Fibroblast of lung (primary cell): ENCODE measurements at regions not wholly inside any gene's neighbourhood (a gene's known extent, or its start where the extent isn't known, plus 50 kb on each side); places are given as distances from the start of the nearest gene placed in this dataset.
"Not testable (repeated sequence)": the region's sequence is repeated elsewhere in the genome, so short reads cannot be mapped to it uniquely, and the experiment has no call there.

Source experiments
- DNase-seq, 2 donors: peaks; one replicate each; pipeline versions ENCODE4 v3.0.0 to v3.0.0-alpha.2; 2010; ENCODE audit warnings: low read depth in 2 of 2
- H2AFZ ChIP-seq: 2 replicates; pipeline ENCODE4 v1.5.1; 2012; ENCODE audit warnings: low read length, control low read depth, inconsistent platforms
- H3K27ac ChIP-seq: 2 replicates; pipeline ENCODE4 v1.5.1; 2011; ENCODE audit warnings: low read length, control low read depth; ENCODE audit not compliant: insufficient read depth
- H3K27me3 ChIP-seq: 2 replicates; pipeline ENCODE4 v1.5.1; 2011; ENCODE audit warnings: mild to moderate bottlenecking, low read length; ENCODE audit not compliant: control insufficient read depth, insufficient read depth
- H3K36me3 ChIP-seq: 2 replicates; pipeline ENCODE4 v1.5.1; 2011; ENCODE audit warnings: low read length; ENCODE audit not compliant: control insufficient read depth, insufficient read depth
- H3K4me1 ChIP-seq: 2 replicates; pipeline ENCODE4 v1.5.1; 2011; ENCODE audit warnings: low read length; ENCODE audit not compliant: control insufficient read depth, insufficient read depth; ENCODE audit errors: extremely low read depth
- H3K4me2 ChIP-seq: 2 replicates; pipeline ENCODE4 v1.5.1; 2011; ENCODE audit warnings: low read length, control low read depth; ENCODE audit not compliant: insufficient read depth; ENCODE audit errors: extremely low read depth
- H3K4me3 ChIP-seq, 4 experiments: fragments of 200-600 bp in 1 of 4; sonication (generic) in 1 of 4; replicated peaks in 1 of 4; 2 replicates each; pipeline ENCODE4 v1.5.1; 2011 to 2016; ENCODE audit warnings: low read length in 4 of 4, low read depth in 3 of 4, mild to moderate bottlenecking in 3 of 4, control low read depth in 2 of 4, inconsistent platforms in 1 of 4, mixed read lengths in 1 of 4; ENCODE audit not compliant: insufficient read depth in 1 of 4; ENCODE audit errors: control extremely low read depth in 1 of 4
- H3K79me2 ChIP-seq: 2 replicates; pipeline ENCODE4 v1.5.1; 2012; ENCODE audit warnings: mild to moderate bottlenecking, low read length, inconsistent platforms; ENCODE audit not compliant: control insufficient read depth, insufficient read depth
- H3K9ac ChIP-seq: 2 replicates; pipeline ENCODE4 v1.5.1; 2011; ENCODE audit warnings: mild to moderate bottlenecking, low read length, control low read depth; ENCODE audit not compliant: insufficient read depth
- H3K9me3 ChIP-seq: 2 replicates; pipeline ENCODE4 v1.5.1; 2012; ENCODE audit warnings: low read depth, low read length; ENCODE audit not compliant: control insufficient read depth, insufficient read depth
- H4K20me1 ChIP-seq: 2 replicates; pipeline ENCODE4 v1.5.1; 2011; ENCODE audit warnings: low read length; ENCODE audit not compliant: control insufficient read depth, insufficient read depth; ENCODE audit errors: extremely low read depth

DNA sequence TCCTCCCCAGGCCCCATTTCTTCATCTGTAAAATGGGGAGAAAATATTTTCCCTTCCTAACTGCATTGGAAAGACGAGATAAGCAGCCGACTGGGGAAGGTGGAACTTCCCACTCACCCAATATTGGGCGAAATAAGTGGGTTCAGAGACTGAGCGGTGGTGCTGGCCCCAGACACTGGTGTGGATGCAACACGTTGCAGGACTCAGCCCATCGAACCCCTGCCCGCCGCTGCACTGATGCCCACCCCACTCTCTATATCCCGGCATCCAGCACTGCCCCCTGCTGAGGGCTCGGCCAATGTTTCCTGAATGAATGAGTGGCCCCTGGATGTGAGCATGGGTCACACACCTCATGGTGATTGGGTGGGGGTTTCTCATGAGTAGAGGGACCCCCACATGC lies 194.4 kb upstream of the ZNG1E start:
- not testable (repeated sequence) for H3K27me3 ChIP-seq, H3K4me2 ChIP-seq, DNase-seq, H3K4me1 ChIP-seq, H4K20me1 ChIP-seq, H3K36me3 ChIP-seq, H3K9ac ChIP-seq, H3K27ac ChIP-seq, H3K79me2 ChIP-seq, H3K4me3 ChIP-seq, H3K9me3 ChIP-seq, H2AFZ ChIP-seq

DNA sequence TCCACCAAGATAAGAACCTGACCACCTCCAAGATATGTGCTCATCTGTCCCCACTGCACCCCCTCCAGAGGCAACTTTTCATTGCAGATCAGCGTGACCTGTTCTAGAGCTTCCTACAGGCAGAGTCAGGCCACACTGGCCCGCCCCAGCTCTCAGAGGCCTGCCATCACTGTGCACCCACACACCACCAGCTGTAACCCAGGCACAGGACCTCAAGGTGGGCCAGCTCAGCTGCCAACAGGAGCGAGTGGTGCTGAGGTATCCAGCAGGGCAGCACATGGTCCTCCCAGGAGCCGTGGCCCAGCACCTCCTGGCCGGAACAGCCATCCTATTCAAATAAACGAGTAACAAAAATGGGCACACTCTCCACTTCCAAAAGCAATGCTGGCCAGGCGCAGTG lies 189.9 kb upstream of the FOXD4L5 start:
- H3K27ac ChIP-seq, H3K4me1 ChIP-seq, H3K27me3 ChIP-seq, H4K20me1 ChIP-seq, H2AFZ ChIP-seq, H3K9me3 ChIP-seq, H3K4me3 ChIP-seq, H3K4me2 ChIP-seq, DNase-seq, H3K9ac ChIP-seq, H3K79me2 ChIP-seq, H3K36me3 ChIP-seq: not testable (repeated sequence)

- H3K4me2 ChIP-seq, H3K9ac ChIP-seq, H3K79me2 ChIP-seq, H4K20me1 ChIP-seq, H3K4me3 ChIP-seq, H3K27ac ChIP-seq, H2AFZ ChIP-seq, H3K36me3 ChIP-seq, H3K27me3 ChIP-seq, DNase-seq, H3K4me1 ChIP-seq, H3K9me3 ChIP-seq: not testable (repeated sequence)
Measured at GRCh38 chr9:65473059-65473822, 188.2 kb upstream of the FOXD4L5 start.

DNA sequence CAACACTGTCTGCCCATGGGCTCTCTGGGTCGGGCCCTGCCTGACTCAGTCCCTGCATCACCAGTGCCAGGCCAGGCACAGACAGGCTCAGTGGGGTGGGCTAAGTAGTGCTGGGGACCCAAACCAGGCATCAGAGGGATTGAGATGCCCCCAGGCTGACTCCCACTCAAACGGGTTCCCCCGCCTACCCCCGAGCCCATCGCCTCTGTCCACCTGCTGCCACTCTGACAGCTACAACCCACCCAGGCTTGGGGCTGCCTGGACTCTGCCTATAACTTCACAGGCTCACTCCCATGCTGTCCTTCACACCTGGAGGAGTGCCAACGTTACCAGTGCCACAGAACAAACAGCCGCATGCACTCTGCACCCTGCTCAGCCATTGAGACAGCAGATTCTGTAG lies 186.1 kb upstream of the FOXD4L5 start:
- not testable (repeated sequence) for H3K4me3 ChIP-seq, H3K36me3 ChIP-seq, H3K27ac ChIP-seq, H3K79me2 ChIP-seq, H3K4me2 ChIP-seq, H2AFZ ChIP-seq, H3K9ac ChIP-seq, DNase-seq, H3K9me3 ChIP-seq, H3K4me1 ChIP-seq, H4K20me1 ChIP-seq, H3K27me3 ChIP-seq

DNA sequence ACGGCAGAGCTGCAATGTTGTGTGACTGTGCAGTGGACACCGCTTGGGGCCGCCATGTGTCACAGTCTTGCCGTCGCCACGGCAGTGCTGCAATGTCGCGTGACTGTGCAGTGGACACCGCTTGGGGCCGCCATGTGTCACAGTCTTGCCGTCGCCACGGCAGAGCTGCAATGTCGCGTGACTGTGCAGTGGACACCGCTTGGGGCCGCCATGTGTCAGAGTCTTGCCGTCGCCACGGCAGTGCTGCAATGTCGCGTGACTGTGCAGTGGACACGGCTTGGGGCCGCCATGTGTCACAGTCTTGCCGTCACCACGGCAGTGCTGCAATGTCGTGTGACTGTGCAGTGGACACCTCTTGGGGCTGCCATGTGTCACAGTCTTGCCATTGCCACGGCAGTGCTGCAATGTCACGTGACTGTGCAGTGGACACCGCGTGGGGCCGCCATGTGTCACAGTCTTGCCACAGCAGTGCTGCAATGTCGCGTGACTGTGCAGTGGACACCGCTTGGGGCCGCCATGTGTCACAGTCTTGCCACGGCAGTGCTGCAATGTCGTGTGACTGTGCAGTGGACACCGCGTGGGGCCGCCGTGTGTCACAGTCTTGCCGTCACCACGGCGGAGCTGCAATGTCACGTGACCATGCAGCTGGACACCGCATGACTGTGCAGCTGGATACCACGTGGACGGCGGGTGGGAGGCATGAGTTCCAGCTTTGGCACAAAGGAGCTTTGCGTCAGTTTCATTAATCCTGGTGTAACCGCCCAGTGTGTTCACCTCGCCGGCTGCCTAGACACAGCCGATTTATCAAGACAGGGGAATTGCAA lies 182.1 kb upstream of the FOXD4L5 start:
- H3K4me2 ChIP-seq, H4K20me1 ChIP-seq, H2AFZ ChIP-seq, H3K36me3 ChIP-seq, H3K27me3 ChIP-seq, H3K4me1 ChIP-seq, H3K79me2 ChIP-seq, H3K4me3 ChIP-seq, H3K9me3 ChIP-seq, DNase-seq, H3K27ac ChIP-seq, H3K9ac ChIP-seq: not testable (repeated sequence)

- H3K9me3 ChIP-seq, H3K27ac ChIP-seq, H3K4me3 ChIP-seq, H3K4me1 ChIP-seq, H3K9ac ChIP-seq, DNase-seq, H3K36me3 ChIP-seq, H4K20me1 ChIP-seq, H3K79me2 ChIP-seq, H3K4me2 ChIP-seq, H2AFZ ChIP-seq, H3K27me3 ChIP-seq: not testable (repeated sequence)
Measured at GRCh38 chr9:65465246-65465895, 180.4 kb upstream of the FOXD4L5 start.
